Pancreas (tissue), 10 donors: ENCODE measurements at regions not wholly inside any gene's neighbourhood (a gene's known extent, or its start where the extent isn't known, plus 50 kb on each side); places are given as distances from the start of the nearest gene placed in this dataset.

Experiments
- ATAC-seq, 4 donors: fragments of 200-7000 bp; cut with Tn5 transposase; one replicate each; pipeline versions ENCODE4 v1.8.0 to v1.9.1; 2020; ENCODE audit warnings: mild to moderate bottlenecking in 4 of 4, moderate library complexity in 4 of 4
- DNase-seq, 6 donors: peaks; one replicate each; pipeline ENCODE4 v3.0.0-alpha.2; 2020
- FAIRE-seq: peaks from 2 replicates; lab custom pipeline; 2012; peaks lifted over from hg19 to GRCh38; lab: Jason Lieb, UNC
- H3K27ac ChIP-seq, 4 donors: fragments of 200-600 bp; sonication (generic); 1 replicate in 3 of 4; 2 replicates in 1 of 4; pipeline versions ENCODE4 v1.5.0 to v1.8.0; 2020
- H3K27me3 ChIP-seq, 4 donors: fragments of 200-600 bp; one replicate each; pipeline ENCODE4 v1.8.0; 2021
- H3K36me3 ChIP-seq, 3 donors: fragments of 200-600 bp; sonication (generic) in 1 of 3; one replicate each; pipeline versions ENCODE4 v1.5.0 to v1.8.0; 2020 to 2021
- H3K4me1 ChIP-seq, 3 donors: fragments of 200-600 bp; one replicate each; pipeline ENCODE4 v1.8.0; 2021
- H3K4me3 ChIP-seq, 4 donors: fragments of 200-600 bp; sonication (generic) in 2 of 4; one replicate each; pipeline versions ENCODE4 v1.5.0 to v1.8.0; 2020 to 2021
- H3K9me3 ChIP-seq, 4 donors: fragments of 200-600 bp; one replicate each; pipeline ENCODE4 v1.8.0; 2021
- WGBS, 2 donors: extraction: QIAGEN DNeasy Blood & Tissue Kit; methylation state at CpG; one replicate each; pipeline ENCODE4 v1.1.7; 2013; 5-methylcytosine and 5-hydroxymethylcytosine counted together
- intact Hi-C, 3 donors: fragments of 100-400 bp; cut with DNase I; formaldehyde crosslinking; loops; one replicate each; pipeline versions ENCODE4 v1.11.1 to v1.14.2; 2022
- TF ChIP-seq, protein P1 (sequence below), 4 donors: fragments of 200-600 bp; sonication (generic) in 3 of 4; IDR thresholded peaks; one replicate each; pipeline versions ENCODE4 v1.5.0 to v1.8.0; 2021; ENCODE audit warnings: antibody characterized with exemption in 4 of 4
- donor health status: healthy with polysubstance abuse.
- donor health status: DM: no; HTN: no; CAD: no; lungs with moderate emphysema.
- donor health status: DM: no; HTN: no; CAD: no.
- donor health status: control.
- donor health status: control.
- donor health status: Bipolar disorder and iron deficiency.
- donor health status: DM: yes; HTN: yes; CAD: no.
- donor health status: DM: no; HTN: no; CAD: no.
- donor health status: DM: no; HTN: no; CAD: no.
- donor health status: DM: yes; HTN: yes; CAD: no.

DNA sequence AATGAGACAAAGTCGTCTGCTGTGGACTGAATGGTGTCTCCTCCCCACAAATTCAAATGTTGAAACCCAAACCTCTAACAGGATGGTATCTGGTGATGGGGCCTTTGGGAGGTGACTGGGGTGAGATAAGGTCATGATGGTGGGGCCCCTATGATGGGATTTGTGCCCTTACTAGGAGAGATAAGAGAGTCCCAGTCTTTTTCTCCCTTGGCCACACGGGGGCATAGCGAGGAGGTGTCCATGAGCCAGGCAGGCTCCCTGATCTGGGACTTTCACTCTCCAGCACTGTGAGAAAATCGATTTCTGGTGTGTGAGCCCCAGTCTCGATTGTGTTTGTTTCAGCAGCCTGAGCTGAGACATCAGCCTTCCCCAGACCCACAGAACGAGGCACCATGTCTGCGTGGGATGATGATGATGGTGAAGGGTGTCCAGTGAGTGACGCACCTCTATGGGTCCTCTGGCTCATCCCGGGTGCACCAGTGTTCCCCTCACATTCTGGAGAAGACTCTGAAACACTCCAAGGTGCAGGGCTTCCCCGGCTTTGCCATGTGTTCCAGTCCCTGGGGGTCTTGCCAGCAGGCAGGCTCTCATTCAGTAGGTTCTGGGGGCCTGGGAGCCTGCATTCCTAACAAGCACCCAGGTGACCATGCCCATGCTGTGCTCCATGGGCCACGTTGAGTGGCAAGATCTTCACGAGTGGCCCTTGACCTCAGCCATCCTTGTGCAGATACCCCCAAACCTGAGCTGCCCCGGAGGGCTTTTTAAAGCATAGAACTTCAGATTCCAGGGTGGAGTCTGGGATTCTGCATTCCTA lies 363.0 kb downstream of the CTTN start:
- DNase-seq (no peak), FAIRE-seq (no peak), ATAC-seq (no peak)
- WGBS, 2 donors, result 90 to 93% methylated on average over 13 of the region's 13 CpGs
- Histone ChIP-seq H3K27me3 (no peaks in the 10 kb centered on the region), H3K4me3 (no peak overlapping the region), H3K36me3 (no peaks in the 10 kb centered on the region), H3K4me1 (no peaks in the 10 kb centered on the region), H3K27ac (no peak overlapping the region), H3K9me3 (no peaks in the 10 kb centered on the region)
- TF ChIP-seq, protein P1, sequence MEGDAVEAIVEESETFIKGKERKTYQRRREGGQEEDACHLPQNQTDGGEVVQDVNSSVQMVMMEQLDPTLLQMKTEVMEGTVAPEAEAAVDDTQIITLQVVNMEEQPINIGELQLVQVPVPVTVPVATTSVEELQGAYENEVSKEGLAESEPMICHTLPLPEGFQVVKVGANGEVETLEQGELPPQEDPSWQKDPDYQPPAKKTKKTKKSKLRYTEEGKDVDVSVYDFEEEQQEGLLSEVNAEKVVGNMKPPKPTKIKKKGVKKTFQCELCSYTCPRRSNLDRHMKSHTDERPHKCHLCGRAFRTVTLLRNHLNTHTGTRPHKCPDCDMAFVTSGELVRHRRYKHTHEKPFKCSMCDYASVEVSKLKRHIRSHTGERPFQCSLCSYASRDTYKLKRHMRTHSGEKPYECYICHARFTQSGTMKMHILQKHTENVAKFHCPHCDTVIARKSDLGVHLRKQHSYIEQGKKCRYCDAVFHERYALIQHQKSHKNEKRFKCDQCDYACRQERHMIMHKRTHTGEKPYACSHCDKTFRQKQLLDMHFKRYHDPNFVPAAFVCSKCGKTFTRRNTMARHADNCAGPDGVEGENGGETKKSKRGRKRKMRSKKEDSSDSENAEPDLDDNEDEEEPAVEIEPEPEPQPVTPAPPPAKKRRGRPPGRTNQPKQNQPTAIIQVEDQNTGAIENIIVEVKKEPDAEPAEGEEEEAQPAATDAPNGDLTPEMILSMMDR (IDR thresholded peaks at IDR 0.05), result no peak
- intact Hi-C loops, result loop anchor here in 1 of 3 donors (5.0 kb wide), 1 partner anchor 299 kb away; no protein-coding TSS in a partner anchor

DNA sequence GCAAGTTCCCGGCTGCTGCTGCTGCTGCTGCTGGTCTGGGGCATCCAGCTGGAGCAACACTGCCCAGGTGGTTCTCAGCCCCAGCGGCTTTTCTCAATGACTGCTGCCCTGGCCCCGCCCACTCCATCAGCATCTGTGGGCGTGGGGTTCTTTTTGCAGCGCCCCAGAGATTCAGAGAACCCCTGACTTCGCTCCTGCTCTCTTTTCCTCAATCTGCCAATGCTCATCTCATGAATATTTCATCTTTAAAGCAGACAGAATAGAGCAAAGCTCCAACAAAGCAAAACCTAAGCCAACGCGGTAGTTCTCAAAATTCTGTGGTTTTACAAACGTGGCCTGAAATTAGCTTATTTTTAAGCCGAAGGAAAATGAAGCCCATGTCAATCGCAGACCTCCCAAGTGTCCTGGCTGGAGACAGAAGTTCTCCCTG lies 363.6 kb downstream of the CTTN start:
- FAIRE-seq (no peak), DNase-seq (no peak), ATAC-seq (no peak)
- no peaks in the 10 kb centered on the region for H3K27me3 ChIP-seq
- H3K4me1 ChIP-seq, result no peaks in the 10 kb centered on the region
- no peak overlapping the region for H3K4me3 ChIP-seq
- WGBS, 2 donors, result 89 to 96% methylated on average over 11 of the region's 11 CpGs
- intact Hi-C loops, result loop anchor here in 1 of 3 donors (5.0 kb wide), 1 partner anchor 300 kb away; no protein-coding TSS in a partner anchor
- H3K36me3 ChIP-seq, result no peaks in the 10 kb centered on the region
- H3K9me3 ChIP-seq, result no peaks in the 10 kb centered on the region
- TF ChIP-seq, protein P1 (IDR thresholded peaks at IDR 0.05), result no peak
- H3K27ac ChIP-seq, result no peak overlapping the region

DNA sequence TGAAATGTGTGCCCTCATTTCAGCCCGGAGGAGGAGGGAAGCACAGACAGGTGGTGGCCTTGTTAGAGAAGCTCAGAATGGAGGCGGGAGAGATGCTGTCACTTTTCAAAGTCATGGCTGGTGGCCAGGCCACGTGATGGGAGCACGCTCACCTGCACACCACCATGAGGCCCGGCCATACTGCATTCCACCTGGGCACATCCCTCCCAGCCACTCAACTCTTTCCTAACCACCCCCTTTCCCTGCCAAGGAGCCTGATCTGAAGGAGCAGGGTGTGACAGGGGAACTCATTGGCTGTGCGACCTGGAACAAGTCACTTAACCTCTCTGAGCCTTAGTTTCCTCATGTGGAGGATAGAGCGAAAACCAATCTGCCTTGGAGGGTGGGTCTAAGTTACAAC lies 364.5 kb downstream of the CTTN start:
- 85 to 90% methylated on average over 7 of the region's 7 CpGs for WGBS, 2 donors
- Histone ChIP-seq H3K9me3 (no peaks in the 10 kb centered on the region), H3K27me3 (no peaks in the 10 kb centered on the region), H3K4me1 (no peaks in the 10 kb centered on the region), H3K27ac (no peak overlapping the region), H3K4me3 (no peak overlapping the region), H3K36me3 (no peaks in the 10 kb centered on the region)
- TF ChIP-seq, protein P1 (IDR thresholded peaks at IDR 0.05), result no peak
- intact Hi-C loops, result loop anchor here in 1 of 3 donors (5.0 kb wide), 1 partner anchor 301 kb away; no protein-coding TSS in a partner anchor
- ATAC-seq, result no peak
- DNase-seq, result no peak
- FAIRE-seq, result no peak

DNA sequence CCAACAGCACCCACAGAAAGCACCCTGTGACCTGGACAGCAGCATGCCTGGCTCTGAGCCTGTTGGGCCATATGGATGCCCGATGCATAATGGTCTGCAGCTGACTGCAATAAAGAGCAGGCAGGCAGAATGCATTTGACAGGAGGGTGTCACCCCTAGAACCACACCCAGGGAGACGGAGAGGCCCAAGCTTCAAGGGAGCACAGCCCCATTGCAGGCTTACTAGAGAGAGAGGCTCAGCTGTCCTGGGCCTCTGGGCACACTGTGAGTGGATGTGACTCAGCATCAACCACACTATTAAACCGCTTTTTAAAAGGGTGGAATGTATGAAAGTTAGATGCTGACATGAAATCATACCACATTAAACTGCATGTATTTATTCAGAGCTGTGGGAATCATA lies 365.3 kb downstream of the CTTN start:
- 94 to 95% methylated on average over 3 of the region's 3 CpGs for WGBS, 2 donors
- no peak overlapping the region for H3K4me3 ChIP-seq
- intact Hi-C loops, result loop anchor here in 1 of 3 donors (5.0 kb wide), 1 partner anchor 301 kb away; no protein-coding TSS in a partner anchor
- H3K27ac ChIP-seq, result no peak overlapping the region
- H3K4me1 ChIP-seq, result no peaks in the 10 kb centered on the region
- no peak for FAIRE-seq
- no peak for DNase-seq
- H3K27me3 ChIP-seq, result no peaks in the 10 kb centered on the region
- TF ChIP-seq, protein P1 (IDR thresholded peaks at IDR 0.05), result no peak
- H3K36me3 ChIP-seq, result no peaks in the 10 kb centered on the region
- H3K9me3 ChIP-seq, result no peaks in the 10 kb centered on the region
- ATAC-seq, result no peak
